Liver (tissue), 8 donors: ENCODE measurements at regions not wholly inside any gene's neighbourhood (a gene's known extent, or its start where the extent isn't known, plus 50 kb on each side); places are given as distances from the start of the nearest gene placed in this dataset.

Experiments used
- DNase-seq: peaks from one replicate; pipeline ENCODE4 v3.0.0-alpha.2; 2017; ENCODE audit warnings: low spot score
- H3K27ac ChIP-seq, 2 donors: one replicate each; pipeline ENCODE4 v1.7.0; 2013; ENCODE audit warnings: inconsistent platforms in 2 of 2, low read length in 2 of 2, control low read depth in 1 of 2, low read depth in 1 of 2, mild to moderate bottlenecking in 1 of 2
- H3K27me3 ChIP-seq, 4 donors: one replicate each; pipeline versions ENCODE4 v1.6.1 to v1.7.0; 2013; ENCODE audit warnings: low read length in 3 of 4, inconsistent platforms in 1 of 4, mild to moderate bottlenecking in 1 of 4, moderate library complexity in 1 of 4; ENCODE audit not compliant: control insufficient read depth in 4 of 4, insufficient read depth in 4 of 4
- H3K36me3 ChIP-seq, 4 donors: one replicate each; pipeline versions ENCODE4 v1.6.1 to v1.7.0; 2013; ENCODE audit warnings: low read length in 3 of 4, mild to moderate bottlenecking in 3 of 4, low read depth in 1 of 4, moderate library complexity in 1 of 4; ENCODE audit not compliant: control insufficient read depth in 4 of 4, insufficient read depth in 3 of 4
- H3K4me1 ChIP-seq, 4 donors: one replicate each; pipeline versions ENCODE4 v1.6.1 to v1.7.0; 2013; ENCODE audit warnings: low read length in 3 of 4, mild to moderate bottlenecking in 3 of 4, moderate library complexity in 1 of 4; ENCODE audit not compliant: control insufficient read depth in 4 of 4, insufficient read depth in 4 of 4
- H3K4me3 ChIP-seq, 3 donors: one replicate each; pipeline versions ENCODE4 v1.6.1 to v1.7.0; 2013; ENCODE audit warnings: low read length in 3 of 3, control low read depth in 1 of 3, low read depth in 1 of 3, mild to moderate bottlenecking in 1 of 3
- H3K9ac ChIP-seq, 2 donors: one replicate each; pipeline ENCODE4 v1.7.0; 2013; ENCODE audit warnings: low read length in 2 of 2, mild to moderate bottlenecking in 2 of 2, moderate library complexity in 2 of 2, control low read depth in 1 of 2, low read depth in 1 of 2
- H3K9me3 ChIP-seq, 4 donors: one replicate each; pipeline versions ENCODE4 v1.6.1 to v1.7.0; 2013; ENCODE audit warnings: low read length in 3 of 4; ENCODE audit not compliant: control insufficient read depth in 4 of 4
- ATF3 ChIP-seq: IDR thresholded peaks from 2 replicates; pipeline ENCODE4 v1.6.1; 2016; ENCODE audit warnings: antibody characterized with exemption
- CTCF ChIP-seq: fragments of 150-350 bp; IDR thresholded peaks from 2 replicates; pipeline ENCODE4 v1.5.1; 2017; ENCODE audit warnings: improper control_type of control experiment, low read depth, low read length; ENCODE audit not compliant: missing input control
- EGR1 ChIP-seq, 2 donors: IDR thresholded peaks; 2 replicates each; pipeline ENCODE4 v1.6.1; 2016 to 2018; ENCODE audit warnings: antibody characterized with exemption in 2 of 2, low read depth in 2 of 2
- FOXA1 ChIP-seq: IDR thresholded peaks from 2 replicates; pipeline ENCODE4 v1.6.1; 2016; ENCODE audit warnings: antibody characterized with exemption
- FOXA2 ChIP-seq: IDR thresholded peaks from 2 replicates; pipeline ENCODE4 v1.6.1; 2016; ENCODE audit warnings: antibody characterized with exemption
- GABPA ChIP-seq, 2 donors: IDR thresholded peaks in 1 of 2; conservative IDR thresholded peaks in 1 of 2; 2 replicates each; pipeline ENCODE4 v1.6.1; 2016; ENCODE audit warnings: antibody characterized with exemption in 2 of 2, mild to moderate bottlenecking in 1 of 2, moderate library complexity in 1 of 2
- HNF4A ChIP-seq, 2 donors: conservative IDR thresholded peaks; 2 replicates each; pipeline ENCODE4 v1.6.1; 2016; ENCODE audit warnings: antibody characterized with exemption in 2 of 2, mild to moderate bottlenecking in 2 of 2
- HNF4G ChIP-seq: IDR thresholded peaks from 2 replicates; pipeline ENCODE4 v1.6.1; 2016; ENCODE audit warnings: antibody characterized with exemption
- JUND ChIP-seq, 2 donors: IDR thresholded peaks; 2 replicates each; pipeline ENCODE4 v1.6.1; 2016; ENCODE audit warnings: antibody characterized with exemption in 2 of 2
- MAX ChIP-seq: IDR thresholded peaks from 2 replicates; pipeline ENCODE4 v1.6.1; 2016; ENCODE audit warnings: antibody characterized with exemption
- NR2F2 ChIP-seq: IDR thresholded peaks from 2 replicates; pipeline ENCODE4 v1.6.1; 2016; ENCODE audit warnings: antibody characterized with exemption
- RAD21 ChIP-seq, 2 donors: IDR thresholded peaks; 2 replicates each; pipeline ENCODE4 v1.6.1; 2016; ENCODE audit warnings: antibody characterized with exemption in 2 of 2, mild to moderate bottlenecking in 2 of 2
- REST ChIP-seq: IDR thresholded peaks from 2 replicates; pipeline ENCODE4 v1.6.1; 2016; ENCODE audit warnings: antibody characterized with exemption, mild to moderate bottlenecking
- RXRA ChIP-seq, 2 donors: IDR thresholded peaks; 2 replicates each; pipeline ENCODE4 v1.6.1; 2017 to 2018; ENCODE audit warnings: antibody characterized with exemption in 2 of 2, mild to moderate bottlenecking in 1 of 2
- SP1 ChIP-seq: IDR thresholded peaks from 2 replicates; pipeline ENCODE4 v1.6.1; 2018; ENCODE audit warnings: antibody characterized with exemption, mild to moderate bottlenecking
- TAF1 ChIP-seq: conservative IDR thresholded peaks from 2 replicates; pipeline ENCODE4 v1.6.1; 2016; ENCODE audit warnings: antibody characterized with exemption, mild to moderate bottlenecking
- YY1 ChIP-seq: IDR thresholded peaks from 2 replicates; pipeline ENCODE4 v1.6.1; 2016; ENCODE audit warnings: antibody characterized with exemption, mild to moderate bottlenecking
- ZBTB33 ChIP-seq: IDR thresholded peaks from 2 replicates; pipeline ENCODE4 v1.6.1; 2016; ENCODE audit warnings: antibody characterized with exemption
- WGBS: extraction: QIAGEN DNeasy Blood & Tissue Kit; methylation state at CpG from one replicate; pipeline ENCODE4 v1.1.7; 2013; 5-methylcytosine and 5-hydroxymethylcytosine counted together
- donor health status: healthy.
- donor health status: healthy.
- donor health status: healthy.
- donor health status: healthy.
- donor health status: healthy.

- no peak for DNase-seq
- Histone ChIP-seq H3K4me1 (no peaks in the 10 kb centered on the region), H3K9me3 (no peaks in the 10 kb centered on the region), H3K9ac (no peak overlapping the region), H3K27ac (no peak overlapping the region), H3K36me3 (no peaks in the 10 kb centered on the region), H3K27me3 (no peaks in the 10 kb centered on the region), H3K4me3 (no peak overlapping the region)
- WGBS = 84% methylated on average over 2 of the region's 2 CpGs
- TF ChIP-seq EGR1 (IDR thresholded peaks at IDR 0.05; ENCODE audit: low read depth in 2 of 2) = no peak
- no peak for TF ChIP-seq YY1
- TF ChIP-seq SP1 = no peak
- no peak for TF ChIP-seq ATF3
- no peak for TF ChIP-seq MAX
- no peak for TF ChIP-seq HNF4G
- no peak for TF ChIP-seq HNF4A (conservative IDR thresholded peaks at IDR 0.05)
- no peak for TF ChIP-seq RAD21 (IDR thresholded peaks at IDR 0.05)
- TF ChIP-seq CTCF = no peak
Measured at GRCh38 chr13:105341758-105342157, 1193.7 kb downstream of the EFNB2 start.

GRCh38 chr13:105341256-105341655 is 1194.2 kb downstream of the EFNB2 start:
- Histone ChIP-seq H3K9ac (no peak overlapping the region), H3K27ac (no peak overlapping the region), H3K27me3 (no peaks in the 10 kb centered on the region), H3K4me1 (no peaks in the 10 kb centered on the region), H3K36me3 (no peaks in the 10 kb centered on the region), H3K9me3 (no peaks in the 10 kb centered on the region), H3K4me3 (no peak overlapping the region)
- no peak for TF ChIP-seq HNF4G
- no peak for TF ChIP-seq RXRA (IDR thresholded peaks at IDR 0.05)
- no peak for TF ChIP-seq FOXA2
- TF ChIP-seq GABPA (IDR thresholded peaks at IDR 0.05 in 1 of 2, conservative IDR thresholded peaks at IDR 0.05 in 1 of 2) = no peak
- no peak for TF ChIP-seq FOXA1
- no peak for TF ChIP-seq TAF1
- TF ChIP-seq CTCF = no peak
- TF ChIP-seq HNF4A (conservative IDR thresholded peaks at IDR 0.05) = no peak
- no peak for DNase-seq
- 89% methylated on average over 3 of the region's 3 CpGs for WGBS

- no peaks in the 10 kb centered on the region for H3K9me3 ChIP-seq
- H3K9ac ChIP-seq = no peak overlapping the region
- H3K36me3 ChIP-seq = no peaks in the 10 kb centered on the region
- no peaks in the 10 kb centered on the region for H3K27me3 ChIP-seq
- 60% methylated on average over 3 of the region's 3 CpGs for WGBS
- no peak for DNase-seq
- H3K4me1 ChIP-seq = no peaks in the 10 kb centered on the region
- H3K4me3 ChIP-seq = no peak overlapping the region
- no peak overlapping the region for H3K27ac ChIP-seq
- no peak for TF ChIP-seq NR2F2
- TF ChIP-seq YY1 = no peak
- TF ChIP-seq EGR1 (IDR thresholded peaks at IDR 0.05; ENCODE audit: low read depth in 2 of 2) = no peak
- no peak for TF ChIP-seq GABPA (IDR thresholded peaks at IDR 0.05 in 1 of 2, conservative IDR thresholded peaks at IDR 0.05 in 1 of 2)
- no peak for TF ChIP-seq REST
- TF ChIP-seq ZBTB33 = no peak
- no peak for TF ChIP-seq TAF1
- TF ChIP-seq RXRA (IDR thresholded peaks at IDR 0.05) = no peak
- no peak for TF ChIP-seq JUND (IDR thresholded peaks at IDR 0.05)
- no peak for TF ChIP-seq HNF4A (conservative IDR thresholded peaks at IDR 0.05)
Measured at GRCh38 chr13:105340061-105340606, 1195.3 kb downstream of the EFNB2 start.
